Mammary epithelial cell (primary cell): ENCODE measurements at regions not wholly inside any gene's neighbourhood (a gene's known extent, or its start where the extent isn't known, plus 50 kb on each side); places are given as distances from the start of the nearest gene placed in this dataset.

Source experiments
- CTCF ChIP-seq, 2 donors: IDR thresholded peaks in 1 of 2; conservative IDR thresholded peaks in 1 of 2; 2 replicates each; pipeline ENCODE4 v1.5.1; 2011 to 2012; ENCODE audit warnings: inconsistent platforms in 2 of 2, low read length in 2 of 2, mild to moderate bottlenecking in 2 of 2, control low read depth in 1 of 2, low read depth in 1 of 2; ENCODE audit not compliant: insufficient read depth in 1 of 2; ENCODE audit errors: extremely low read depth in 1 of 2
- EZH2 ChIP-seq: IDR thresholded peaks from 2 replicates; pipeline ENCODE4 v1.6.1; 2012; ENCODE audit warnings: low read length, inconsistent platforms, borderline replicate concordance

- no peak for TF ChIP-seq CTCF (conservative IDR thresholded peaks at IDR 0.05 in 1 of 2, IDR thresholded peaks at IDR 0.05 in 1 of 2; ENCODE audit: extremely low read depth in 1 of 2, insufficient read depth in 1 of 2, low read depth in 1 of 2, low read length in 2 of 2)
- TF ChIP-seq EZH2 = no peak
Measured at GRCh38 chr5:175275748-175276147, 168.2 kb downstream of the DRD1 start.
